Epithelial cell of proximal tubule (primary cell): ENCODE measurements at regions not wholly inside any gene's neighbourhood (a gene's known extent, or its start where the extent isn't known, plus 50 kb on each side); places are given as distances from the start of the nearest gene placed in this dataset.

Experiments used
- DNase-seq: peaks from one replicate; pipeline ENCODE4 v3.0.0-alpha.2; 2011; ENCODE audit warnings: low read depth
- H3K4me3 ChIP-seq: 2 replicates; pipeline ENCODE4 v1.5.1; 2011; ENCODE audit warnings: low read depth, mild to moderate bottlenecking, low read length
- CTCF ChIP-seq: conservative IDR thresholded peaks from 2 replicates; pipeline ENCODE4 v1.5.1; 2012; ENCODE audit warnings: low read depth, mild to moderate bottlenecking, low read length

GRCh38 chr15:39181940-39182339 is 398.9 kb upstream of the THBS1 start:
- no peak for TF ChIP-seq CTCF
- DNase-seq, result no peak
- H3K4me3 ChIP-seq, result no peak overlapping the region

GRCh38 chr15:39183164-39183881 is 397.6 kb upstream of the THBS1 start:
- DNase-seq, result no peak
- H3K4me3 ChIP-seq, result no peak overlapping the region
- TF ChIP-seq CTCF, result no peak

GRCh38 chr15:39184701-39185390 is 396.0 kb upstream of the THBS1 start:
- H3K4me3 ChIP-seq, result no peak overlapping the region
- DNase-seq, result no peak
- no peak for TF ChIP-seq CTCF

- DNase-seq, result no peak
- no peak for TF ChIP-seq CTCF
- no peak overlapping the region for H3K4me3 ChIP-seq
These were observed 392.6 kb upstream of the THBS1 start for GRCh38 chr15:39188314-39188713.

- TF ChIP-seq CTCF, result no peak
- peak; percentile 86 for DNase-seq
- no peak overlapping the region for H3K4me3 ChIP-seq
These were observed 391.9 kb upstream of the THBS1 start for GRCh38 chr15:39188930-39189329.

GRCh38 chr15:39191871-39192291 is 389.0 kb upstream of the THBS1 start:
- no peak for TF ChIP-seq CTCF
- no peak overlapping the region for H3K4me3 ChIP-seq
- no peak for DNase-seq

GRCh38 chr15:39192351-39192750 is 388.5 kb upstream of the THBS1 start:
- no peak for DNase-seq
- H3K4me3 ChIP-seq, result no peak overlapping the region
- no peak for TF ChIP-seq CTCF
